LHCN-M2 (cell line): ENCODE measurements at regions not wholly inside any gene's neighbourhood (a gene's known extent, or its start where the extent isn't known, plus 50 kb on each side); places are given as distances from the start of the nearest gene placed in this dataset.
"Not testable (repeated sequence)": the region's sequence is repeated elsewhere in the genome, so short reads cannot be mapped to it uniquely, and the experiment has no call there.

Source experiments
- DNase-seq: peaks from one replicate; pipeline ENCODE4 v3.0.0-alpha.2; 2012; ENCODE audit warnings: low read depth

DNA sequence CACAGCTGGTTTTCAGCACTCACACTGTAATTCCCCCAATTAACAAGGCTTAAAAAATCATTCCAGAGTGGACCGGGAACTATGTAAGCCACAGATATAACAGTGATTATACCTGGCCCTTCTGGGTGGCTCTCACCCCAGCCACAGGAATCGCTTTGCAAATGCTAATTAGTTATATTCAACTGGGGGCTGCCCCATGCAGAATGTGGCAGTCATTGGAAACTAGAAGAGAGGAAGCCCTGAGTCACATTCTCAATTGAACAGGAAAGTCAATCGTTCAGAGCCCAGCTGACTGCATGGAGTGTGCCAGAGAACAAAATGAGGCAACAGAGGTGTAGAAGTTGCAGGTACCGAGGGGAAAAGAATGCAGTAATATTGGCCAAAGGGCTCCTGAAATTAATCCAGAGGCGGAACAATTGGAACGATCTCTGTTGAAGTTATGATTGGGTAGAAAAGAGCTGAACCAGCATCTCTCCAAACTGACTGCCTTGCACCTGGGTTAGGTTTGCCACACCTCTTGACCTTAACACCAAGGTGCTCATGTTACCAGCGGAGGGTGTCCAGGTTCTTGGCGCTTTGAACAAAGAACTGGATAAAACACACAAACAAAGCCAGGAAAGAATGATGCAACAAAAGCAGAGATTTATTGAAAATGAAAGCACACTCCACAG, 909.7 kb upstream of the AUTS2 start:
- DNase-seq: no peak

DNA sequence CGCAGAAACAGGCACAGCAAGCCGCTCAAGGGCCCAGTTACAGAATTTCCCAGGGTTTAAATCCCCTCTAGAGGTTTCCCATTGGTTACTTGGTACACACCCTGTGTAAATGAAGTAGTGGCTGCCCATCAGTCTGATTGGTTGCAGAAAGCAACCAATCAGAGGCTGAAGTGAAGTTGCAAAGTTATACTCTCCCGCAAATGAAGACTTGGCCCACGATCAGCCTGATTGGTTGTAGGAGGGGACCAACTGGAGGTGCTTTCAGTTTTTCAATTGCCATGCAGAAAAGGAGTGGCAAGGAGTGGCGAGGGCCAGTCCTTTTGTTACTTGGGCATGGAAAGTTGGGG, 909.2 kb upstream of the AUTS2 start:
- DNase-seq: no peak

- DNase-seq: no peak
Measured at GRCh38 chr7:68691261-68692216, 906.7 kb upstream of the AUTS2 start.

DNA sequence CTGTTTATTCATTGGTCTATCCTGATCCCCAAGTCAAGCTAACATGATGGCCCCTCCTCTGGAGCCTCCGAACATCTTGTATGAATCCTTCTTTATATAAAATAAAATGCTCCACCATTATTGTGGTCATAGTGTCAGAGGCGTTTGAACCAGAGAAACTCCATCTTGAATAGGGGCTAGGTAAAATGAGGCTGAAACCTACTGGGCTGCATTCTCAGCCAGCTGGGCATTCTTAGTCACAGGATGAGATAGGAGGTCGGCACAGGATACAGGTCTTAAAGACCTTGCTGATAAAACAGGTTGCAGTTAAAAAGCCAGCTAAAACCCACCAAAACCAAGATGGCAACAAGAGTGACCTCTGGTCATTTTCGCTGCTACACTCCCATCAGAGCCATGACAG, 905.8 kb upstream of the AUTS2 start:
- no peak for DNase-seq

- DNase-seq: no peak
Measured at GRCh38 chr7:68694656-68695055, 903.6 kb upstream of the AUTS2 start.

- no peak for DNase-seq
Measured at GRCh38 chr7:68697796-68698280, 900.4 kb upstream of the AUTS2 start.

DNA sequence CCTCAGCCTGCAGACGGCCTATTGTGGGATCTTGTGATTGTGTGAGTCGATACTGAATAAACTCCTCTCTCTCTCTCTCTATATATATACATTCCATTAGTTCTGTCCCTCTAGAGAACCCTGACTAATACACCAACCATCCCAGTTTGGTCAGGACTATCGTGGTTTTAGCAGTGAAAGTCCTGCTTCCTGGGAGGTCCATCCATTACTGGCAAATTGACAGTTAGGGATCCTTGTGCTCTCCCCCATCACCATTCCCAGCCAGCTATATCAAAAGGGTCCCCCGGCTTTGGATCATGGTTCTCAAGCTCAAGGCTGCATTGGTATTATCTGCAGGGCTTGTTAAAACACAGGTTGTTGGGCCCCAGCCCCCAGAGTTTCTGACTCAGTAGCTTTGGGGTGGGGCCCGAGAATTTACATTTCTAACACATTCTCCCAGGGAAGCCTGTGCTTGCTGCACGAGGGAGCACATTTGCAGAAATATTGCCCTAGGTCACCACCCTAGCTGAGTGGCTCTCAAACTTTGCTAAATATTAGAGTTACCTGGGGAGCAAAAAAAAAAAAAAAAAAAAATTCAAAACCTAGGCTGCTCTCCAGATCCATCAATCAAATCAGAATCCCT, 899.1 kb upstream of the AUTS2 start:
- no peak for DNase-seq

- no peak for DNase-seq
Measured at GRCh38 chr7:68700414-68700813, 897.9 kb upstream of the AUTS2 start.

- no peak for DNase-seq
Measured at GRCh38 chr7:68706291-68706690, 892.0 kb upstream of the AUTS2 start.

DNA sequence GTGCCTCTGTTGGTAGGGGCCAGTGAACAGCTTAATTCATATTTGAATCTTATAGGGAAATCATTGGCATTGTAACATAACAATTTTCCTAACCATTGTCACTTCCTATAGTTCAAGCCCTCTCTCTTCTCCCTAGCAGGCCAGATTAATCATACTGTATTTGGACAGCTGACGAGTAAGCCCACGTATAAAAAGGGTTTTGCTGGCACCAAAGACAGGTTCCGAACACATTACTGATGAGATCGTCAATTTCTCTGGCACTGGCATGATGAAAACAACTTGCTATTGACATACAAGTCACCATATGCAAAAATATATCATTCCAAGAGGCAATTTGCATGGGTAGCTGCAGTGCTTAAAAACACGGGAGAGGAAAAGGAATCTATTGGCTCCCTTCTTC, 891.1 kb upstream of the AUTS2 start:
- no peak for DNase-seq

GRCh38 chr7:68707958-68708357, 890.3 kb upstream of the AUTS2 start:
- no peak for DNase-seq

- no peak for DNase-seq
Measured at GRCh38 chr7:68712956-68713495, 885.2 kb upstream of the AUTS2 start.

- DNase-seq: not testable (repeated sequence)
Measured at GRCh38 chr7:68714135-68714534, 884.1 kb upstream of the AUTS2 start.

- no peak for DNase-seq
Measured at GRCh38 chr7:68715907-68716306, 882.4 kb upstream of the AUTS2 start.

GRCh38 chr7:68717176-68717575, 881.1 kb upstream of the AUTS2 start:
- no peak for DNase-seq

DNA sequence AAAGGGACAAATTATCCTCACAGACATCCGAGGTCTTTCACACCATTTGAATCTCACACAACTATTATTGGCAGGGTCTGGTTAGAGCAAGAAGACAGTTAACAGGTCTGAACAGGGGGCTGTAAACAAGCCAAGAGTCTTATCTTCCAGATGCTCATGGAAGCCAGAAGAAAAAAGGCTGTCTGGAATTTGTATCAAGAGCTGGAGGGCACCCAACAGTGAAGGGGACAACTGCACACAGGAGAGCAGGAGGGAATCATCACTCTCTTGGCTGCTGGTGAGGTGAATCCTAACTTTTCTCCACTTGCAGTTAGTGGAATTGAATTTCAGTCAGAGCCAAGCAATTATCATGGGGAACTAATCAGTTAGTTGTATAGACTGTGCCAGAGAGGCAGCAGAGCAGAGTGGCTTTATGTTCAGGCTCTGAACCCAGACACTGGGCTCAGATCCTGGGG, 880.2 kb upstream of the AUTS2 start:
- no peak for DNase-seq

- DNase-seq: no peak
Measured at GRCh38 chr7:68720697-68721096, 877.6 kb upstream of the AUTS2 start.

DNA sequence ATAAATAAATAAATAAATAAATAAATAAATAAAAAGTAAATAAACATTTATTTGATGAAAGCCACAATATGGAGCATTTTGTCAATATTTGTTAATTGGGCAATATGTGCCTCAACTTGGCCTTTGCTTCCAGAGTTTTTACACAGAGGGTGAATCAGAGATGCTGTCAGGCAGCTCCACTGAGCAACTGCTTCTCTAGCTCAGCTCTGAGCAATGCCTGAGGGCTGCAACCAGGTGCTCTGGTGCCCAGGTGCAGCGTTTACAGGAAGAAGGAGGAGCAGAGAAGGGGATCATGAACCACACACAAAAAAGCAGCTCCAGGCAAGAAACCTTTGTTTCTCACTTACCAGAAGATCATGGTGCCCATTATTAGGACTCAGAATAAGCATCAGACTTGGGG, 876.2 kb upstream of the AUTS2 start:
- no peak for DNase-seq

- DNase-seq: no peak
Measured at GRCh38 chr7:68724965-68725364, 873.3 kb upstream of the AUTS2 start.

GRCh38 chr7:68725843-68726785, 872.2 kb upstream of the AUTS2 start:
- no peak for DNase-seq

- DNase-seq: not testable (repeated sequence)
Measured at GRCh38 chr7:68728720-68729119, 869.6 kb upstream of the AUTS2 start.
